GM18907 (cell line): ENCODE measurements at regions not wholly inside any gene's neighbourhood (a gene's known extent, or its start where the extent isn't known, plus 50 kb on each side); places are given as distances from the start of the nearest gene placed in this dataset.
"Not testable (repeated sequence)": the region's sequence is repeated elsewhere in the genome, so short reads cannot be mapped to it uniquely, and the experiment has no call there.

Experiments
- ATAC-seq: cut with Tn5 transposase; IDR thresholded peaks from one replicate; pipeline ENCODE4 v1.9.1; 2021; ENCODE audit warnings: mild to moderate bottlenecking, moderate library complexity; ENCODE audit not compliant: unreplicated experiment

DNA sequence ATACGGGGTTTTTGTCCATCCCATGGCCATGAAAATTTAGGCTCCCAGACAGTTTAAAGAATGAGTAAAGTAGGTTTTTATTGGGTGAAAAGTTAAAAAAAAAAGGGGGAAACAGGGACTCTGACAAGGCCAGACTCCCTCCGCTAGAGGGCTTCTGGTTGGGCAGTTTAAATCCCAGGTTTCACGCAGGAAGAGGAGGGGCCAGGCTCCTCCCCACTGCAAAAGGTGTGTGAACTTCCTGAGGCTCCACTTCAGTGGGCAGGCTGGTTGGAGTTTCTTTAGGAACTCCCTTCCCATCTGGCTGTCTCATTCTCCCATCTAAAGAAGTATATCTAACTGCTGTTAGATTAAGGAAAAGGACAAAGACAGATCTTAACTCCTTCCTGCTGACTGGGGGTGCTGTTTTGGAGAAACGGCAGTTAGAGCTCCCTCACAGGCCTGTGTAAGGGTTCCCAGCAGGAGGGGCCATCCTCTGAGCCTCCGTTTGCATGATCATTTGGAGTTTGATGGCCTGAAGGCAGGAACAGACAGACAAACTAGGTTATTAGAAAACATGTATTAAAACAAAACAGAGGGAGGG, 1160.7 kb downstream of the CNTNAP5 start:
- ATAC-seq: no peak

DNA sequence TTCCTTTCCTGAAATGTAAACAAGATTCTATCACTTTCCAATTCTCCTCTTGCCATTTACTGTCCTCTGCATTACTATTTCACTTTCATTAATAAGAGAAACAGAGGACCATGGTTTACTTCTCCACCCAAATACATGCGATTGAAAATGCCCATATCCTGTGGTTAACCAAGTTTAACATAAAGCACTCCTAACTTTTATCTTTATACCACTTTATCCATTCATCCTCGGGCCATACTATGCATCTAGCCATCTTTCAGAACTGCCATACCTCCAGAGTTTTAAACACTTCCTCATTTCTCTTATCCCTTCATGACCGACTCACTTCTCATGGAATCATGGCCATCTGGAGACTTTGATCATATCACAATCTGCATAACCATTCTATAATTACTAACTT, 1182.3 kb downstream of the CNTNAP5 start:
- no peak for ATAC-seq

DNA sequence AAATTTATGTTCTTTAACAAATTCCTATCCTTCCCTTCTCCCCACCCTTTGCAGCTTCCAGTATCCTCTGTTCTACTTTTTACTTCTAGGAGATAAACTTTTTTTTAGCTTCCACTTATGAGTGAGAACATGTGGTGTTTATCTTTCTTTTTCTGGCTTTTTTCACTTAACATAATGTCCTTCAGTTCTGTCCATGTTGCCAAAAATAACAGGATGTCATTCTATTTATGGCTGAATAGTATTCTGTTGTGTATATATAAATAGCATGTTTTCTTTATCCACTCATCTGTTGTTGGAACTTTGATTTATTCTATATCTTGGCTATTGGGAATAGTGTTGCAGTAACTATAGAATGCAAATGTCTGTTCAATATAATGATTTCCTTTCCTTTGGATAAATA, 1191.2 kb downstream of the CNTNAP5 start:
- ATAC-seq: no peak

DNA sequence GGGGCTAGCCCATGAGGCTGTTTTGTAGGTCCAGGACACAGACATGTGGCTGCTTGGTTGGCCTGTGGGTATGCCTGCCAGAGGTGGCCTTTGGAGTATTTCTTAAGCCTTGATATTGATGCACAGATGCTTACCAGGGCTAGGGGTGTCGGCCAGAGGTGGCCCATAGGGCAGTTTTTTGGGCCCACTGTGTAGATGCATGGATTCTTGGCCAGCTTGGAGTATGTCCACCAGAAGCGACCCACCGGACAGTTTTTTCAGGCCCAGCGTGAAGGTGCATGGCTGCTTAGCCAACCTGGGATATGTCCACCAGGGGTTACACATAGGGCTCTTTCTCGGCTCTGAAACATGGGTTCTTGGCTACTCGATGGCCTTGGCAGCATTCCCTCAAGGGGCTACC, 1199.1 kb downstream of the CNTNAP5 start:
- ATAC-seq: no peak

DNA sequence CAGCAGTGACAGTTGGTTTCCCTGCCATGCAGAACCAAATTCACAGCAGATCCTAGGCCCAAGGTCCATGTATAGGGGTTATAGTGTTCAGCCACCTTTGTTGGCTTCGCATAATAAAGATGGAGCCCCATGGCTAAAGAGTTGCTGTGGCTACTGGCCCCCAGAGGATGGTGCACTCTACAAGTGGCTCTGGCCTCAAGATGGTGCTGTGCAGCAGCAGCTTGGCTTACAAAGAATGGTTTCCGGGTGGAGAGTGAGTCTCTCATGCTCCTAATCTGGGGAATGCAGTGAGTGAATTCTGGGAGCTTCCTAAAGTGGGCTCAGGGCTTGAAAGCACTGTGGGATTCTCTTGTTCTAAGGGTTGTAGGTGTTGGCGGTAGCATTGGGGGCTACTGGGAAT, 1199.7 kb downstream of the CNTNAP5 start:
- ATAC-seq: no peak

DNA sequence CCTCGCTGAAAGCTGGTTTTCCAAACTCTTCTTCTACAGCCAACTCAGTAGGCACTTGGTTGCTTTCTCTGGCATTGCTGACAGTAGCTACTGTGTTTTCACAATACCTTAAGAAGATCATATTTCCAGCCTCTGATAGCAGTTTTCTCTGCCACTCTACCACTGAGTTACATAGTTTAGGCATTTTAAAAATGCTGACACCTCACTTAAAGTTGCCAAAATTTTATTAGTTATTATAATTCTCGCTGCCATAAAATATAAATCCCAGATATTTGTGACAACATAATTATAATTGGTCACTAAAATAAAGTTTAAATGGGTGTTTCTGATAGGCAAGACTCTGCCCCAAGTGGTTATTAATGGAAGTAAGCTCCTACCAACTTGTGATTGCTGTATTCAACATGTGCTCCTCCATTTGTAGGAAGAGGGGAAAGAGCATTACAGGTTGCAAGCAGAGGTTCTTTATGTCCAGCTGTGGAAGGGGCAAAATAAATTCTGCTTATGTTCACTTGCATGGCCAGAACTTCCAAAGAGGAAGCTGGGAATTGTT, 1202.8 kb downstream of the CNTNAP5 start:
- no peak for ATAC-seq

DNA sequence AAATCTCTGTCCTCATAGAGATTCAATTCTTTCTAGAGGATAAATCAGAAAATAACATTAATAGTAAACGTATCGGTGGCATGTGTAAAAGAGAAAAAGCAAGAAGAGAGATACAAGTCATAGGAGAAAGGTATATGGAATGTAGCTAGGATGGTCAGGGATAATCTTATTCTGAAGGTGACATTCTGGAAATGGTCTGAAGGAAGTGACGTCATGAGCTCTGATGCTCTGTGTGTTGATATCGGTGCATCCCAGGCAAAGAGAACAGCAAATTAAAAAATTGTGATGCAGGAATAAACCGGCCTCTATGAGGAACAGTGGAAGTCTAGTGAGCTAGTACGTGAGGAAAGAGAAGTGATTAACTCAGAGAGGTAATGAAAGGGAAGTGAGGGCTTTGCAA, 1215.8 kb downstream of the CNTNAP5 start:
- ATAC-seq: no peak

DNA sequence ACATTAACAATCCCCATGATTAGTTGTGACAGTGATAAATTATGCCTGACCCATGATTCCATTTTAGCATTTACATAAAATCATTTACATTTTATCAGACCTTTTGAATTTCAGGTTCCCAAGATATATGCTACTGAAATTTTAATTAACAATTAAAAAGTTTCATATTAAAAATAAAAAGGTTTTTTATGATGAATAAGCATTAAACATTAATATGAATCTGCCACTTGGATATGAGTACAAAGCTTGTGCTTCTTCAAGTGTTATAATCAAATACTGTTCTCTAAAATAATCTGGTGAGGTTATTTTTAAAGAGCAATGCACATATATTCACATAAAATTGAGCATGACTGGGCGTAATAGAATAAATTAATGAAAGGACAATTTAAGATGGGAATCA, 1218.0 kb downstream of the CNTNAP5 start:
- ATAC-seq: no peak

DNA sequence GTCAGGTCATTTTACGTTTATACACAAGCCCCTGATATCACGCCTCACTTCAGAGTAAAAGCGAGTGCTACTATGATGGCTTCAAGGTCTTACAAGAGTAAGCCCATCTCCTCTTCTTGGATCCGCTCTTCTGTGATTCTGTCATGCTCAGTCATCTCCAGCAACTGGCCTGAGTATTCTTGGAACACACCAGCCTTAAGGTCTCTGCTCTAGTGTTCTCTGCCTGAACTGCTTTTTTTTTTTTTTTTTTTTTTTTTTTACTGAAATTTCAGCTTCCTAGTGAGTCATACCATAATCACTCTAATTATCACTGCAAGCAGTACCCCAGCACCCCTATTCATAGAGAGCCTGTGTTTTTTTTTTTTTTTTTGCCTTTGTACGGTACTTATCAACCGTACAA, 1228.9 kb downstream of the CNTNAP5 start:
- no peak for ATAC-seq

DNA sequence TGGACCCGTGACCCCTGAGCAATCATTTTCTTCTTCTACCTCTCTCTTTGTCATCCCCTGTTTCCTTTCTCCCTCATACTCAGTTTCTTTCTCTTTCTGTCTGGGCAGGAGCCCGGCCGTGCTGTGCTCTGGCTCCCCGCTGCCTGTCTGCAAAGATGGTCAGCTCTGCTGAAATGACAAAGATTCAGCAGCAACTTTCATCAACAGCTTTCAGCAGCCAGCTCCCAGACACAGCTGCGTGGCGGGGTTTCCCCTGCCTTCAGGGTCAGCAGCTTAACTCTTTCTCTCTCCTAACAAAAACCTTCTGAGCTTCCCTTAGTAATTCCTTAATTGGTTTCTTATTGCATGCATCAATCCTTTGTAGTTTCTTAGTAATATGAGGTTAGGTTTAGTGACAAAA, 1234.4 kb downstream of the CNTNAP5 start:
- ATAC-seq: no peak

DNA sequence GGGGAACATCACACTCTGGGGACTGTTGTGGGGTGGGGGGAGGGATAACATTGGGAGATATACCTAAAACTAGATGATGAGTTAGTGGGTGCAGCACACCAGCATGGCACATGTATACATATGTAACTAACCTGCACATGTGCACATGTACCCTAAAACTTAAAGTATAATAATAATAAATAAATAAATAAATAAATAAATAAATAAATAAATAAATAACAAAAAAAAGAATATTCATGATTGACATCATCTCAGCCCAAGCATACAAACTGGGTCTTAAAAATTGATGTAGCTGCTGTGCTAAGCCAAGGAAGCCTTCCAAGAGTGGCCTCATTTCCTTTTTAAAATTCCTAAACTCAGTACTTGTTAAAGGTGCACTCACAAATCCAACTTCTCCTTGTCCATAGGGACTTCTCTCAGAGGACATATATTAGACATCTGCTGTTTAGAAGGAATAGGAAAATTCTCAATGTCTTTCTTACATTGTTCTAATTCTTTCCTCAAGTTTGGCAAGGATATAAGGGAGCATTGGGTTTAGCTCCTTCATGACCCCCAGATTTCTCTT, 1235.4 kb downstream of the CNTNAP5 start:
- ATAC-seq: not testable (repeated sequence)

DNA sequence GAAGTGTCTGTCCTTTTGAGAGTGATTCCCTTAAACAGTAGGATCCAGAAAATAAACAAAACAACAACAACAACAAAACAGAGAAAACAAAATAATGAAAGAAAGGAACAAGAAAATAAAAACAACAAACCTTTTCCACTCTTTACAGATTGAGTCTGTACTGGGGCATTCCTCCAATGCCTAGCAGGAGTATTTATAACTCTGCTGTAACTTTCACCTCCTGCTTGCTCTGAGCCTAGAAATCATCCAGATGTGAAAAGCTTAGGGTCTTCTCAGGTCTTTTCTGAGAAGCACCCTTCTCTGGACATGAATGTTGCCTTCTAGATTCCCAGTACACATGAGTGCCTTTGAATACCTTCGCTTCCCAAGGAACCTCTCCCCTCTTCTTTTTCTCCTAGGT, 1239.4 kb downstream of the CNTNAP5 start:
- no peak for ATAC-seq

DNA sequence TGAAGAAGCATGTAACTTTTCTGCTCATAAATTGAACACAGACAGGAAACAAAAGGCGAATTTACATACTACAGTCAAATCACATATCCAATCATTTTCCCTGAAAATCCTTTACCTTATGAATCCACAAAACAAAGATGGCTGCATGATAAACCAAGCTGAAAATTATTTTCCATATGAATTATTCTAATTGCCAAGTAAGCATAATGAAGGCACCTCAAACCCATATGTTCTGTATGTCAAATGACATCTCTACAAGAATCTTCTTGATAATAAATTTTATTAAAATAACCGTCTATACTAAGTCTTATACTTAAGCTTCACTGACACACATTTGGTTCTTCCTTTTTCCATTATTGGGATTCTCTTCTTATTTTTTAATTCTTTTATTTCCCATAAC, 1242.6 kb downstream of the CNTNAP5 start:
- no peak for ATAC-seq

DNA sequence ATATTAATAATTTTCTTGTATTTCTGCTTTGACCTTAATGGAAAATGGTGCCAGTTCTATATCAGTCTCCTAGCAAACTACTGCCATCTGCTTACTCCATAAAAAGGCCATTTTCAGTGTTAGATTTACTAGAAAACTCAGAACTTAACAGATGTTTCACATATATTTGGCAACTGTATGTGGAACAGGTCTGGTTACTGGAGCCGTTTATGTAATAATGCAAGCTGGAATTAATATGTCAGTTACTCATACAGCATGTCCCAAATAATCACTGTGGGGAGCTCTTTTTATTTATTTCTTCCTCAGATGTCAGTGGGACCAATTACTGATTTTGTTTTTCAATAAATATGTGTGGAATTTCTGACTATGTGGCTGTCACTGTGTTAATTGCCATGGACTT, 1247.6 kb downstream of the CNTNAP5 start:
- no peak for ATAC-seq

DNA sequence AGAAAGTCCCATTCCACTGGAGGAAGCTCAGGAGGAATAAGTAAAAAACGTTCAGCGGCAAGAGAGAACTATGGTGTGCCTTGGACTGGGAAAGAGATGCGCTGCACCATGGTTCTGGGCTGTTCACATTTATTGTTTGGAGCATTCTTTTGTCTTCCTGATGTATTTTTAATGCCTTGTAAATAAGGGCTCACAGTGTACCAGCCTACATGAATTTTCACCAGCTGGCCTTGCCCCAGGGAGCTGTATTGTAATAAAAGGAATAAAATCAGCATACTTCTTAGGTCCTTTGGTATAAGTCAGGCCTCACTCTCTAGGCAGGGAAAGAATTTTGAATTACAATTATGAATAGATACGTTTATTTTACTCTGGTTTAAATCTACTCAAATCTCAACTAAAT, 1249.6 kb downstream of the CNTNAP5 start:
- no peak for ATAC-seq

DNA sequence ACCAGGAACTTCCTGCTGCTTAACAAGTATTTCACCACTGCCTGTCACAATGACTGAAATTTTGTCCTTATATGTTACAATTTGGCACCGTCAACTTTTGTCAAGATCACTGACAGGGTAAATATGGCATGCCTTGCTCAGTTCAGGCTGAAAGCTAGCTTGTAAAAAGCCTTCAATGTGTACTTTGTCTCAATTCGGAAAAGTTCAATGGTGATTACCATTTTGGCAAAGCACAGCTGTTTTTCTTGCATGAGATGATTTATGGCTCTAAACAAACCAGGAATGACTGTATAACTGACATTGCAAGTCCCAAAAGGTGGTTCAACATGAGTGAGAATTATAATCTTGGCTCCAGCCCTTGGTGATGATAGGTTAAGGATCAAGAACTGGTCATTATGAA, 1255.2 kb downstream of the CNTNAP5 start:
- ATAC-seq: no peak

DNA sequence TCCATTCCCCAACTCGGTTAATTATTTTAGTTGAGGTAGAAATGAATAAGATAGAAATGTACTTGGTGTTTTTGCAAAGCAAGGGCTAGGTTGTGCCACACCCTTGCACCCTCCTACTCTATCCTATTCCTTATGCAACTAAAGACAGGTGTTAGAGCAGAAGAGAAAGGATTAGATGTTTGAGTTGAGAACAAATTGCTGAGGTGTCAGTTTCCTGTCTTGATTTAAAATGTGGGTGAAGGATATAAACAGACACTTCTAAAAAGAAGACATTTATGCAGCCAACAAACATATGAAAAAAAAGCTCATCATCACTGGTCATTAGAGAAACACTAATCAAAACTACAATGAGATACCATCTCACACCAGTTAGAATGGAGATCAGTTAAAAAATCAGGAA, 1256.2 kb downstream of the CNTNAP5 start:
- ATAC-seq: no peak

DNA sequence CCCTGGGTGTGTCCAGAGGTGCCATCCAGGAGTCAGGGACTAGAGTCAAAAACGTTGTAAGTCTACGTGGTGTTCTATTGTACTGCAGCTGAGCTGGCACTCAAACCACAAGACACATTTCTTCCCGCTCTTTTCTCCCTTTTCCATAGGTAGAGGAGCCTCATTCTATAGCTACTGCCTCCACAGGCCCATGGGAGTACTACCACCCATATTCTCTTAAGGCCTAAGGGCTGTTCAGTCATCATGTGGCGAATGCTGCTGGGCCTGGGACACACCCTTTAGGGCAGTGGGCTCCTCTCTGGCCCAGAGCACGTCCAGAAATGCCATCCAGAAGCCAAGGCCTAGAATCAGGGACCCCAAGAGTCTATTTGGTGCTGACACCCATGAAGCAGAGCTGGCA, 1271.7 kb downstream of the CNTNAP5 start:
- no peak for ATAC-seq

DNA sequence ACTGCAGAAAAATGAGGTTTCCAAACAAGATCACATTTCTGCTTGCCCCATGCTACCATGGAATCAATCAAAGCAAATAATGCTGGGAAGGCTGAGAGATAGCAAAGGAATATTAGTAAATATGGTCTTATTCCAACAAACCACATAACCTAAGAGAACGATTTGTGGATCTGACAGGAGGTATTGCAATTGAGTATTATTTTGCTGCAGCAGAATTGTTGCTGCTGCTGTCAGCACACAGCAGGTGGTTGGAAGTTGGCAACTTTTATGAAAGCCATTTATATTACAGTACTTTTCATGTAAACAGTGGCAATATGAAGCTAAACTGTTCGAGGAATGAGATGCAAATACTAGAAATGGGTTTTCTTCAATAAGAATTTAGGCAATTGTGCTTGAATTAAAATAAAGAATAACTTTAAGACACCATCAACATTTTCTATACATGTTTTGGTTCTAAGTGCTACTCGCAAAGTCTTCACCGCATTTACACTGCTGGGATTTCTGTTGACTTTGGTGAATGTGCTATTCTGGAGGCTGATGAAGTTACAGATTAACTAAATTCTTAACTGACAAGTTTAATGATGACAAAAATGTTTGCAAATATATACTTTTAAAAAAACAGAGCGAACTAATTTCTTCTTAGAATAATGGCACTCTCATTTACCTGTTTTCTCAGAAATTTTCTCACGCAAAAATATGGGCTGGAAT, 1285.7 kb downstream of the CNTNAP5 start:
- no peak for ATAC-seq

DNA sequence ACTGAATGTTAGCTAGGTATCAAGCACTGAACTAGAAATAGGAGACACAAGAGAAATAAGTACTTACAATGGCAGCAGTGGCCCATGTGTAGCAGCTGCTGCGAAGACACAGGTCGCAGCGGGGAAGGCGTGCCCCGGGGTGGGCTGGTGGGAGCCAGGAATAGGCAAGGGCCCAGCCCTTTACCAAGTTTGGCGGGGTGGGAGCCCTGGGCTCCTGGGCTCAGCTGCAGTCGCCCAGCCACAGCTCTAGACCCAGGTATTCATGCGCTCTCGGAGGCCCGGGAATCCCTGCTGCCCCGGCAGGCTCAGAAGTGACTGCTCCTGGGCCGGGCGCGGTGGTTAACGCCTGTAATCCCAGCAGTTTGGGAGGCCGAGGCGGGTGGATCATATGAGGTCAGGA, 1287.3 kb downstream of the CNTNAP5 start:
- ATAC-seq: no peak

DNA sequence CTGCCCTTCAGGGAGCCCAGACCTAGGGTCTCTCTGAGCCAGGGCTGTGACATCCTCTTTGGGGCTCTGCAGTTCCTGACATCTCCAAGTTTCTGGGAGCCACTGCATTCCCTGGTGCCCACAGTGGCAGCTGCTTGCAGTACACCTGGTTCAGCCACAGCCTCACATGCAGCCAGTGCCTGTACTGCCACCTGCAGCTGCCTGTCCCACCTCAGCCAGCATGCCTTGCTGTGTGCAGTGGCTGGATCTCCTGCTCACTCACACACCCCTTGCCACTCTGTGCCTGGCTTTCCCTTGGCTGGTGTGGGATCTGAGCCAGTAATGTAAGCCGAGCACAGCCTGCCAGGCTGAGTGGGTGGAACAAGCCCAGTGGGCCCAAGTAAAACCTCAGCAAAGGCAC, 1288.7 kb downstream of the CNTNAP5 start:
- ATAC-seq: no peak

DNA sequence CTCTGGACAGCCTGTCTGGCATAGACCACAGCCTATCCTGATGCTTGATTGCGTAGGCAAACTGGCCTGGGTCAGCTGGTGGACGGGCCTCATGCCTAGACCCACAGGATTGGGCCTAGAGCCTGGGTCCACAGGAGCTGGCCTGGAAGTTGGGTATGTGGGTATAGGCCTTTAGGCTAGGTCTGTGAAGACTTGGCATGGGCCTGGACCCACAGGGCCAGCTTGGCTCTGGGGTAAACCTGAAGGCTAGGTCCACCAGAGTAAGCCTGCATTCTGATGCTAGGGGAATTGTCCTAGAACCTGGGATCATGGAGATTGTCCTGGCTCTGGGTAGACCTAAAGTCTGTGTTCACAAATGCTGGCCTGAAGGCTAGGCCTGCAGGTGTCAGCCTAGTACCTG, 1293.7 kb downstream of the CNTNAP5 start:
- ATAC-seq: no peak
